ENCODE measurements at regions not wholly inside any gene's neighbourhood (a gene's known extent, or its start where the extent isn't known, plus 50 kb on each side); places are given as distances from the start of the nearest gene placed in this dataset.

GRCh38 chr2:136411946-136412345, 294.0 kb upstream of the CXCR4 start:
- CTCF ChIA-PET: no interaction called here
- Histone ChIP-seq H3K4me1 (ENCODE audit: insufficient read depth, low read length, poor library complexity, severe bottlenecking) (no peaks in the 10 kb centered on the region), H3K9me3 (ENCODE audit: low read depth, low read length, poor library complexity, severe bottlenecking) (no peaks in the 10 kb centered on the region), H3K27me3 (replicated peaks; ENCODE audit: insufficient read depth, low read depth, low read length, poor library complexity) (peaks cover 4% of the 10 kb centered on the region), H3K4me3 (ENCODE audit: low read depth, low read length, poor library complexity, severe bottlenecking) (no peak overlapping the region), H3K27ac (ENCODE audit: low read depth, low read length, poor library complexity, severe bottlenecking) (no peak overlapping the region), H3K36me3 (ENCODE audit: insufficient read depth, low read length, poor library complexity, severe bottlenecking) (no peaks in the 10 kb centered on the region)
- no TSS peak for BruUV-seq (replicated peaks)
- POLR2A ChIA-PET (ENCODE audit: low non-redundant PET): no interaction called here
- DNase-seq (ENCODE audit: low spot score): no peak
- no peak for TF ChIP-seq EZH2 (IDR thresholded peaks at IDR 0.05; ENCODE audit: borderline replicate concordance, low read depth, low read length, poor library complexity, severe bottlenecking)
- TF ChIP-seq CTCF (conservative IDR thresholded peaks at IDR 0.05; ENCODE audit: low read depth, low read length): no peak
- intact Hi-C loops (cut with micrococcal nuclease; ENCODE audit: unreplicated experiment): no loop called here

GRCh38 chr2:136410673-136411072, 292.7 kb upstream of the CXCR4 start:
- Histone ChIP-seq H3K27me3 (replicated peaks; ENCODE audit: insufficient read depth, low read depth, low read length, poor library complexity) (peaks cover 8% of the 10 kb centered on the region), H3K36me3 (ENCODE audit: insufficient read depth, low read length, poor library complexity, severe bottlenecking) (no peaks in the 10 kb centered on the region), H3K4me3 (ENCODE audit: low read depth, low read length, poor library complexity, severe bottlenecking) (no peak overlapping the region), H3K4me1 (ENCODE audit: insufficient read depth, low read length, poor library complexity, severe bottlenecking) (no peaks in the 10 kb centered on the region), H3K27ac (ENCODE audit: low read depth, low read length, poor library complexity, severe bottlenecking) (no peak overlapping the region), H3K9me3 (ENCODE audit: low read depth, low read length, poor library complexity, severe bottlenecking) (no peaks in the 10 kb centered on the region)
- intact Hi-C loops (cut with micrococcal nuclease; ENCODE audit: unreplicated experiment): no loop called here
- no peak for DNase-seq (ENCODE audit: low spot score)
- no peak for TF ChIP-seq EZH2 (IDR thresholded peaks at IDR 0.05; ENCODE audit: borderline replicate concordance, low read depth, low read length, poor library complexity, severe bottlenecking)
- TF ChIP-seq CTCF (conservative IDR thresholded peaks at IDR 0.05; ENCODE audit: low read depth, low read length): no peak
- no TSS peak for BruUV-seq (replicated peaks)
- POLR2A ChIA-PET (ENCODE audit: low non-redundant PET): no interaction called here
- CTCF ChIA-PET: no interaction called here

GRCh38 chr2:136408795-136409194, 290.8 kb upstream of the CXCR4 start:
- TF ChIP-seq CTCF (conservative IDR thresholded peaks at IDR 0.05; ENCODE audit: low read depth, low read length) (no peak), EZH2 (IDR thresholded peaks at IDR 0.05; ENCODE audit: borderline replicate concordance, low read depth, low read length, poor library complexity, severe bottlenecking) (no peak)

More at GRCh38 chr2:136408795-136409194, 290.8 kb upstream of the CXCR4 start:
- Histone ChIP-seq H3K27me3 (replicated peaks; ENCODE audit: insufficient read depth, low read depth, low read length, poor library complexity) (peaks cover 8% of the 10 kb centered on the region), H3K4me1 (ENCODE audit: insufficient read depth, low read length, poor library complexity, severe bottlenecking) (no peaks in the 10 kb centered on the region), H3K36me3 (ENCODE audit: insufficient read depth, low read length, poor library complexity, severe bottlenecking) (no peaks in the 10 kb centered on the region), H3K4me3 (ENCODE audit: low read depth, low read length, poor library complexity, severe bottlenecking) (no peak overlapping the region), H3K27ac (ENCODE audit: low read depth, low read length, poor library complexity, severe bottlenecking) (no peak overlapping the region), H3K9me3 (ENCODE audit: low read depth, low read length, poor library complexity, severe bottlenecking) (no peaks in the 10 kb centered on the region)
- POLR2A ChIA-PET (ENCODE audit: low non-redundant PET): no interaction called here
- intact Hi-C loops (cut with micrococcal nuclease; ENCODE audit: unreplicated experiment): no loop called here
- no peak for DNase-seq (ENCODE audit: low spot score)
- no TSS peak for BruUV-seq (replicated peaks)
- CTCF ChIA-PET: no interaction called here
